ENCODE measurements at regions not wholly inside any gene's neighbourhood (a gene's known extent, or its start where the extent isn't known, plus 50 kb on each side); places are given as distances from the start of the nearest gene placed in this dataset.
A peak's percentile ranks its signal among the peaks of the same experiment; 100 is the strongest.

- TF ChIP-seq REST (IDR thresholded peaks at IDR 0.05; ENCODE audit: insufficient read depth in 1 of 2, low read depth in 2 of 2, low read length in 2 of 2) (no peak), TAF1 (IDR thresholded peaks at IDR 0.05; ENCODE audit: borderline replicate concordance, insufficient read depth, low read length) (no peak), FOXP2 (optimal IDR thresholded peaks at IDR 0.05; ENCODE audit: borderline replicate concordance, extremely low read depth, extremely low read length, insufficient read depth) (no peak), POLR2AphosphoS5 (IDR thresholded peaks at IDR 0.05; ENCODE audit: low read depth, low read length) (no peak)
Observed at GRCh38 chr11:100592619-100593260, 94.3 kb upstream of the ARHGAP42 start.

GRCh38 chr11:100593291-100593690, 93.8 kb upstream of the ARHGAP42 start:
- TF ChIP-seq FOXP2 (optimal IDR thresholded peaks at IDR 0.05; ENCODE audit: borderline replicate concordance, extremely low read depth, extremely low read length, insufficient read depth): no peak
- no peak for TF ChIP-seq SIN3A (IDR thresholded peaks at IDR 0.05; ENCODE audit: borderline replicate concordance, insufficient read depth, low read length)

GRCh38 chr11:100594320-100594719, 92.8 kb upstream of the ARHGAP42 start:
- TF ChIP-seq REST (IDR thresholded peaks at IDR 0.05; ENCODE audit: insufficient read depth in 1 of 2, low read depth in 2 of 2, low read length in 2 of 2): no peak
- TF ChIP-seq POLR2AphosphoS5 (IDR thresholded peaks at IDR 0.05; ENCODE audit: low read depth, low read length): no peak
- TF ChIP-seq TAF1 (IDR thresholded peaks at IDR 0.05; ENCODE audit: borderline replicate concordance, insufficient read depth, low read length): no peak
- TF ChIP-seq FOXP2 (optimal IDR thresholded peaks at IDR 0.05; ENCODE audit: borderline replicate concordance, extremely low read depth, extremely low read length, insufficient read depth): no peak
- TF ChIP-seq SIN3A (IDR thresholded peaks at IDR 0.05; ENCODE audit: borderline replicate concordance, insufficient read depth, low read length): no peak

- TF ChIP-seq REST (IDR thresholded peaks at IDR 0.05; ENCODE audit: insufficient read depth in 1 of 2, low read depth in 2 of 2, low read length in 2 of 2): no peak
- no peak for TF ChIP-seq FOXP2 (optimal IDR thresholded peaks at IDR 0.05; ENCODE audit: borderline replicate concordance, extremely low read depth, extremely low read length, insufficient read depth)
- TF ChIP-seq TAF1 (IDR thresholded peaks at IDR 0.05; ENCODE audit: borderline replicate concordance, insufficient read depth, low read length): no peak
- TF ChIP-seq SIN3A (IDR thresholded peaks at IDR 0.05; ENCODE audit: borderline replicate concordance, insufficient read depth, low read length): no peak
- no peak for TF ChIP-seq POLR2AphosphoS5 (IDR thresholded peaks at IDR 0.05; ENCODE audit: low read depth, low read length)
Observed at GRCh38 chr11:100600941-100601340, 86.1 kb upstream of the ARHGAP42 start.

- TF ChIP-seq POLR2AphosphoS5 (IDR thresholded peaks at IDR 0.05; ENCODE audit: low read depth, low read length) (peak; percentile 31; the same call in 1 of the 2 replicates), REST (IDR thresholded peaks at IDR 0.05; ENCODE audit: insufficient read depth in 1 of 2, low read depth in 2 of 2, low read length in 2 of 2) (no peak), TAF1 (IDR thresholded peaks at IDR 0.05; ENCODE audit: borderline replicate concordance, insufficient read depth, low read length) (no peak), FOXP2 (optimal IDR thresholded peaks at IDR 0.05; ENCODE audit: borderline replicate concordance, extremely low read depth, extremely low read length, insufficient read depth) (no peak), SIN3A (IDR thresholded peaks at IDR 0.05; ENCODE audit: borderline replicate concordance, insufficient read depth, low read length) (peak; percentile 39; the same call in 1 of the 2 replicates)
Observed at GRCh38 chr11:100602716-100603115, 84.4 kb upstream of the ARHGAP42 start.

Measured in PFSK-1 (cell line).